ENCODE measurements at regions not wholly inside any gene's neighbourhood (a gene's known extent, or its start where the extent isn't known, plus 50 kb on each side); places are given as distances from the start of the nearest gene placed in this dataset.

GRCh38 chr4:174061026-174061425, 222.4 kb downstream of the FBXO8 start:
- no peak overlapping the region for H2BK15ac ChIP-seq (ENCODE audit: low read length)
- no peak overlapping the region for H4K8ac ChIP-seq (ENCODE audit: extremely low read depth, insufficient read depth, low read length)
- H3K4me3 ChIP-seq (ENCODE audit: extremely low read depth in 1 of 4, insufficient read depth in 2 of 4, low read depth in 3 of 4, low read length in 4 of 4) = no peak overlapping the region
- ChIA-PET POLR2A (ENCODE audit: partially characterized antibody) (no interaction called here), CTCF (ENCODE audit: partially characterized antibody) (interaction anchor here (1.8 kb wide), 1 partner anchor 13 kb away, joined by 4 read pairs; no protein-coding TSS in a partner anchor)
- WGBS, 2 experiments (ENCODE audit: extremely low coverage in 1 of 2, insufficient coverage in 1 of 2, insufficient read length in 1 of 2, insufficient replicate concordance in 2 of 2, low coverage in 1 of 2, low lambda C conversion rate in 2 of 2, missing lambda C conversion rate in 1 of 2) = 92% methylated on average over 2 of the region's 2 CpGs; no CpG with 5 or more reads in 1 of the 2 experiments
- DNase-seq (ENCODE audit: low read depth in 1 of 2, low spot score in 2 of 2) = no peak
- no peak for FAIRE-seq
- no peaks in the 10 kb centered on the region for H3K79me2 ChIP-seq (ENCODE audit: control insufficient read depth in 1 of 2, insufficient read depth in 2 of 2, low read length in 2 of 2)
- no peak overlapping the region for H2BK20ac ChIP-seq (ENCODE audit: low read length)
- TF ChIP-seq EGR1 (IDR thresholded peaks at IDR 0.05; ENCODE audit: borderline replicate concordance, low read depth, low read length) (no peak), BRCA1 (IDR thresholded peaks at IDR 0.05; ENCODE audit: low read depth, low read length) (no peak), TAF7 (optimal IDR thresholded peaks at IDR 0.05; ENCODE audit: borderline replicate concordance, low read depth, low read length) (no peak), NANOG (IDR thresholded peaks at IDR 0.05; ENCODE audit: insufficient read depth, low read depth, low read length, poor library complexity, severe bottlenecking) (no peak), CEBPB (IDR thresholded peaks at IDR 0.05; ENCODE audit: low read depth, low read length) (no peak), CHD2 (IDR thresholded peaks at IDR 0.05; ENCODE audit: low read length) (no peak)
- no peak overlapping the region for H2BK5ac ChIP-seq (ENCODE audit: low read depth, low read length)
- H3K4me2 ChIP-seq (ENCODE audit: insufficient read depth in 1 of 2, low read depth in 2 of 2, low read length in 2 of 2) = no peak overlapping the region
- no peaks in the 10 kb centered on the region for H3K79me1 ChIP-seq (ENCODE audit: low read depth, low read length)
- H3K9me3 ChIP-seq (ENCODE audit: insufficient read depth in 2 of 2, low read depth in 1 of 2, low read length in 1 of 2) = peaks cover 0 to 8% of the 10 kb centered on the region in 2 experiments; a peak in 1 of 4 replicates
- no peak overlapping the region for H3K4ac ChIP-seq (replicated peaks; ENCODE audit: insufficient read length, low read depth, low read length)
- no peaks in the 10 kb centered on the region for H3K27me3 ChIP-seq (replicated peaks in 1 of 4; ENCODE audit: control insufficient read depth in 3 of 4, extremely low read depth in 1 of 4, insufficient read depth in 3 of 4, low read length in 3 of 4)
- H3K36me3 ChIP-seq (ENCODE audit: control insufficient read depth in 2 of 4, insufficient read depth in 4 of 4, low read length in 3 of 4) = no peaks in the 10 kb centered on the region
- H3K9ac ChIP-seq (replicated peaks in 1 of 4; ENCODE audit: extremely low read depth in 1 of 4, low read depth in 3 of 4, low read length in 3 of 4) = no peak overlapping the region
- no peak overlapping the region for H2BK120ac ChIP-seq (replicated peaks; ENCODE audit: low read depth, low read length)
- no peak overlapping the region for H4K5ac ChIP-seq (ENCODE audit: insufficient read length, low read depth, low read length)
- H3K56ac ChIP-seq (replicated peaks; ENCODE audit: insufficient read length, low read depth, low read length) = no peak overlapping the region
- H4K91ac ChIP-seq (replicated peaks; ENCODE audit: insufficient read length, low read length) = no peak overlapping the region
- H2AFZ ChIP-seq (ENCODE audit: low read length) = no peak overlapping the region
- no peaks in the 10 kb centered on the region for H4K20me1 ChIP-seq (replicated peaks in 1 of 2; ENCODE audit: control insufficient read depth in 1 of 2, insufficient read depth in 2 of 2, low read length in 2 of 2)
- no peaks in the 10 kb centered on the region for H3K4me1 ChIP-seq (replicated peaks in 1 of 4; ENCODE audit: control insufficient read depth in 3 of 4, insufficient read depth in 4 of 4, low read length in 3 of 4)
- H3K27ac ChIP-seq (ENCODE audit: low read depth, low read length) = no peak overlapping the region
- no peak overlapping the region for H3K23ac ChIP-seq (ENCODE audit: insufficient read length)
- no peak overlapping the region for H3K18ac ChIP-seq (ENCODE audit: extremely low read depth, low read length)
- no peaks in the 10 kb centered on the region for H3K23me2 ChIP-seq (ENCODE audit: low read depth, low read length)
- no peak overlapping the region for H2AK5ac ChIP-seq (ENCODE audit: low read depth, low read length)
- no peak overlapping the region for H3K14ac ChIP-seq (ENCODE audit: insufficient read length)
- no peak overlapping the region for H2BK12ac ChIP-seq (ENCODE audit: low read depth, low read length)
